GM12891 (cell line): ENCODE measurements at regions not wholly inside any gene's neighbourhood (a gene's known extent, or its start where the extent isn't known, plus 50 kb on each side); places are given as distances from the start of the nearest gene placed in this dataset.

Source experiments
- PAX5 ChIP-seq: IDR thresholded peaks from 2 replicates; pipeline ENCODE4 v1.6.1; 2011; ENCODE audit warnings: low read length, moderate library complexity, mild to moderate bottlenecking; ENCODE audit not compliant: insufficient read depth, severe bottlenecking
- POLR2A ChIP-seq: IDR thresholded peaks from 2 replicates; pipeline ENCODE4 v1.6.1; 2011; ENCODE audit warnings: low read depth, low read length, control low read depth
- POLR2AphosphoS5 ChIP-seq: IDR thresholded peaks from 2 replicates; pipeline ENCODE4 v1.6.1; 2011; ENCODE audit warnings: low read depth, low read length, control low read depth
- TAF1 ChIP-seq: IDR thresholded peaks from 2 replicates; pipeline ENCODE4 v1.6.1; 2011; ENCODE audit warnings: low read depth, low read length, control low read depth

GRCh38 chr6:15752820-15753219 lies 90.0 kb upstream of the DTNBP1 start:
- no peak for TF ChIP-seq POLR2A
- no peak for TF ChIP-seq POLR2AphosphoS5
- TF ChIP-seq PAX5, result no peak
- TF ChIP-seq TAF1, result no peak
